ENCODE measurements at regions not wholly inside any gene's neighbourhood (a gene's known extent, or its start where the extent isn't known, plus 50 kb on each side); places are given as distances from the start of the nearest gene placed in this dataset.
"Not testable (repeated sequence)": the region's sequence is repeated elsewhere in the genome, so short reads cannot be mapped to it uniquely, and the experiment has no call there.

DNA sequence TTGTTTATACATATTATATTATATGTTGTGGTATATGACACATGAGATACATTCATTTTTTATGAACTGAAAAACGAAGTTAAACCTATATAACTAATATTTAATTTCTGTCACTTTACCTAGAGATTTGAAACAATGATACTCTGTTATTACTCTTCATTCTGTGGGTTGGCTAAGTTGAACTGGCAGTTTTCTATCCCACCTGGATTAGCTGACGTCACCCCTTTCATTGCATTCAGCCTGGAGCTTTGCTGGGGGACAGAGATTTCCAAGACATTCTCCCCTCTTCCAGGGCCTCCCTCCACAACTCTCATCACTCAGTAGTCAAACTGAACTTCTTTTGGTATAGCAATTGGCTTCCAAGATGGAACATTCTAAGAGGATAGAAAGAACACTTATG lies 309.2 kb upstream of the SATB1 start:
- DNase-seq (ENCODE audit: low read depth): no peak

DNA sequence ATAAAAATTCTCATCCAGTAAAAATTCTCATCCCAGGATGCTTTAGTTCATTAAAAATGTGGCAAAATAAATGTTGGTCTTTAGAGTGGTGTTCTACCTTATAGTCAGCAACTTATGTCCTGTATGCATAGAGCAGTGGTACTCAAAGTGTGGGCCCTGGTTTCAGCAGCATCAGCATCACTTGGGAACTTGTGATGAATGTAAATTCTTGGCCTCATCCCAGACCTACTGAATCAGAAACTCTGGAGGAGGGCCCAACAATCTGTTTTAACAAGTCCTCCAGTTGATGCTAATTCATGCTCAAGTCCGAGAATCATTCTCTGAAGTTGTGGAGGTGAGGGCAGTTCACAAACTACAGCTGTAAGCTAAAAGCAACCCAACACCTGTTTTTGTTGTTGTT lies 307.3 kb upstream of the SATB1 start:
- DNase-seq (ENCODE audit: low read depth): no peak

DNA sequence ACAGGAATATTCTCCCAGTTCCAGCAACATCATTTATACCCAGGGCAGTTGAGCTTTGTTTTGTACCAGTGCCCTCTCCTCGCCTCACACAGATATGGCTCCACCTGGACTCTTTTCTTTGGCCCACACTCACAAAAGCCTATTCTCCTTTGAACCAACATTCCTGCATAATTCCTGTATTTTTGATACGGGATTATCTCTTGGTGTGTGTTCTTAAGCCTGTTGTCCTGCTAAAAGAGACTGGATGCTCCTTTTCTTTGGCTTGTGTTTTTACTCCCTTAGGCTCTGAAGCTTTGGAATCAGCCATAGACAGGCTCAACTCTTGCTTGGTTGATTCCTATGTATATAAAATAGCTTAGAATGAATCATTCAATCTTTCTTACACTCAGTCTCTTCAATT lies 305.4 kb upstream of the SATB1 start:
- no peak for DNase-seq (ENCODE audit: low read depth)

- no peak for DNase-seq (ENCODE audit: low read depth)
Observed at GRCh38 chr3:18729671-18730070, 304.5 kb upstream of the SATB1 start.

GRCh38 chr3:18725668-18726407 lies 300.7 kb upstream of the SATB1 start:
- DNase-seq (ENCODE audit: low read depth): no peak

- DNase-seq (ENCODE audit: low read depth): no peak
Observed at GRCh38 chr3:18724456-18724855, 299.3 kb upstream of the SATB1 start.

DNA sequence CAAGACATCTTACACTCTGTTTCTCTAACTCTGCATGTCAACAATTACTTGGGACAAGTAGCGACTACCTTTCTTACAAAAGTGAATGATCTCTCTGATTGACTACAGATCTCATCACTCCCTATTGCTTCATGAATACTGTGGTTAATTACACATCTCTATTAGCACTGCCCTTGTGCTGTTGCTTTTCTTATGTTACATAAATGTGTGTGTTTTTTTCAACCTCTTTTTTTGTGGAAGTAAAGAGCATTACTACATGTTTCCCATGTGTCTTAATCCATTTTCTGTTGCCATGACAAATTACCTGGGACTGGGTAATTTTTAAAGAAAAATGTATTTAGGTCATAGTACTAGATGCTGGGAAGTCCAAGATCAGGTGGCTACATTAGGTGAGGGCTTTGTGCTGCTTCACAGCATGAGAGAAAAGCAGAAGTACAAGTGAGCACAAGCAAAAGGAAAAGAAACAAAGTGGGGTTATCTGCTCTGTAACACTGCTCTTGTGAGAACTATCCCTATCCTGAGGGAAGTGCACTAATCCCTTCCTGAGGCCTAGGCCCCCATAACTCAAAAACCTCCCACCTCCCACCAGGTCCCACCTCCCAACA lies 298.2 kb upstream of the SATB1 start:
- DNase-seq (ENCODE audit: low read depth): no peak

DNA sequence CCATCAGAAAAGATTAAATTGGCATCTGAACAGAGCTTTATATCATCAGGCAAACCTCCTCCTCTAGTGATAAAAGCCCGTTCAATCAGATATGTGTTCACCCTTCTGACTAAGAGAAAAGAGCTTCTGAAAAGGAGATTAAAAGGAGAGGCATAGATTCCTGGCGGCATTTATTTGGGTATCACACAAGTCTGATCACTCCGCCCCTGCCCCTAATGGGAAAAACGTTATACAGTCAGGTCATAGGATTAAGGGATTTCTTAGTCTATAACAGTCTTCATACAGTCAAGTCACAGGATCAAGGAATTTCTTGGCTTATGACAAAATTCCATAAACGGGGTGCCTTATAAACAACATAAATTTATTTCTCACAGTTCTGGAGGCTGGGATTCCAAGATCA lies 295.4 kb upstream of the SATB1 start:
- DNase-seq (ENCODE audit: low read depth): no peak

- no peak for DNase-seq (ENCODE audit: low read depth)
Observed at GRCh38 chr3:18717598-18717997, 292.5 kb upstream of the SATB1 start.

GRCh38 chr3:18716821-18717220 lies 291.7 kb upstream of the SATB1 start:
- DNase-seq (ENCODE audit: low read depth): no peak

DNA sequence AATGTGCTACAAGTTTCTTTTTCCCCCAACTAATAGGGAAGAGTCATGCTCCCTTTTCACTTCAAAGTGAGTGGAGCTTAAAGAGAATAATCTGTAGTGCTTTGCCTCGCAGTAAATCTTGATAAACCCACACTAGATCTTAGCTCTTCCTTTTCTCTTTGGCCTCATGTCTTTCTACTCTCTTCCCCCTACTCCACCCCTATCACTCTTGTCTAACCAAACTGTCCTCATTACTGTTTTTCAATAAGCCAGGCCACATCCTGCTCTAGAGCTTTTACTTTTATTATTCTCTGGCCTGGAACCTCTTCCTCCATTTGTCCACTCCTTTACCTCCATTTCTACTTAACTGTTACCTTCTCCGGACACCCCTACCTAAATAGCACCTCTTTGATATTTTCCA lies 291.0 kb upstream of the SATB1 start:
- no peak for DNase-seq (ENCODE audit: low read depth)

GRCh38 chr3:18715208-18715607 lies 290.1 kb upstream of the SATB1 start:
- DNase-seq (ENCODE audit: low read depth): no peak

DNA sequence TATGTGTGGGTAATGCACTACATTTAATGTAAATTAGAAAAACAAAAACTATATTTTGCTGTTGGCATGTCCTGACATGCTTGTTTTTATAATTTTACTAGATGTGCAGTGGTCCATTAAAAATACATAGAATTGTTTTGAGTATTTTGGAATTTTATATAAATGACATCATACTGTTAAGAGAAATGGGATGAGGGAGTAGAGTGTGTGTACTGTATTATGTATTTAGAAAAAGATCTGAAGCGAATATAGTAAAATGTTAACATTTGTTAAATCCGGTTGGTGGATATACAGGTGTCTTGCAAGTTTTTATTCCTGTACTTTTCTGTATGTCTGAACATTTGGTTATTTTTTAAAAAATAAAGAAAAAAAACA lies 288.4 kb upstream of the SATB1 start:
- no peak for DNase-seq (ENCODE audit: low read depth)

DNA sequence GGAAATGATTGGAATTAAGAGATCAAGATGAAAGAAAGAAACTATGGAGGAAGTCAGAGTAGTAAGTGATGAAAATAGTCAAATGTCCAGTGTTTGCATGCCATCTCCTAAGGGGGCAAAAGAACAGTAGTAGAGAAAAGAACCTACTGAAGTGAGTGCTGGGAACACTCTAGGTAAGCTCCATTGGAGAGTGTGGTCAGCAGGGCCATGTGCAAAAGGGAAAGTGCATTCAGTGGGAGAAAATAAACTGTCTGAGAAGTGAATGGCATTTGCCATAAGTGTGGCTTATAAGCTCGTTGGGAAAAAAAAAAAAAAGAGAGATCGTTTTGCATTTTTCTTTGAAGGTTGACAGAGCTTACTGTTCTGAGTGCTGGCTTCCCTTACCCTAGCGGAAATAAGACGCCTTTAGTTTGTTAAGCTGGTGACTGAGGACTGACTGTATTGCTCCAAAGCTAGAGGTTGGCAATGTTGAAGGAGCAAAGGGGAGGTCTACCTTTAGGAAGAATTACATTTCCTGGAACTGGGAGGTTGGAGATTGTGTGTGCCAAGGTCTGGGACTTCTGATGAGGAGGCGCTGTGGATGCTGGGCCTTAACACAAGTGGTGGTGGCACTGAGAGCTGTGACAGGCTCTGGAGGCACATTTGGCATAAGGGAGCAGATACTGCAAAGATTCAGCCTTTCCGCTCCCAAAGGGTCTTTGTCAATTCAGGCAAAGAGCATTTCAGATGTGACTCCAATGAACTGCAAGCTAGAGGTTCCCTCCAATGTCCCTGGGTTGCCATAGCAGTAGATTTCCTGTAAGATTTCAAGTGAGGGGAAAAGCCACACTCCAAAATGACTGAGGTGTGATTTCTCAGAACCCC lies 287.8 kb upstream of the SATB1 start:
- no peak for DNase-seq (ENCODE audit: low read depth)

GRCh38 chr3:18704326-18704725 lies 279.2 kb upstream of the SATB1 start:
- no peak for DNase-seq (ENCODE audit: low read depth)

DNA sequence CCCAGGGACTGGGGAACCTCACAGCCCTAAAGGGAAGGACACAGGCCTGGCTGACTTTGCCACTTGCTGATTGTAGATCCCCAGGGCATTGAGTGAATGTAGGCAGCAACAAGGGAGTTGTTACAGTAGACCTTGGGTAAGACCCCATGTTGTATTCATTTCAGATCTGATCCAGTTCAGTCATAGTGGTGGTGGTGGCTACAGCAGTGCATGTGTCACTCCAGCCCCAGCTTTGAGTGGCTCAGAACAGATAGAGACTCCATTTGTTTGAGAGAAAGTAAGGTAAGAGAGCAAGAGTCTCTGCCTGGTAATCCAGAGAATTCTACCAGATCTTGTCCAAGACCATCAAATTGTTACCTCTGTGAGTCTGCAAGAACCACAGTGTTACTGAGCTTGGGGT lies 278.7 kb upstream of the SATB1 start:
- DNase-seq (ENCODE audit: low read depth): no peak

DNA sequence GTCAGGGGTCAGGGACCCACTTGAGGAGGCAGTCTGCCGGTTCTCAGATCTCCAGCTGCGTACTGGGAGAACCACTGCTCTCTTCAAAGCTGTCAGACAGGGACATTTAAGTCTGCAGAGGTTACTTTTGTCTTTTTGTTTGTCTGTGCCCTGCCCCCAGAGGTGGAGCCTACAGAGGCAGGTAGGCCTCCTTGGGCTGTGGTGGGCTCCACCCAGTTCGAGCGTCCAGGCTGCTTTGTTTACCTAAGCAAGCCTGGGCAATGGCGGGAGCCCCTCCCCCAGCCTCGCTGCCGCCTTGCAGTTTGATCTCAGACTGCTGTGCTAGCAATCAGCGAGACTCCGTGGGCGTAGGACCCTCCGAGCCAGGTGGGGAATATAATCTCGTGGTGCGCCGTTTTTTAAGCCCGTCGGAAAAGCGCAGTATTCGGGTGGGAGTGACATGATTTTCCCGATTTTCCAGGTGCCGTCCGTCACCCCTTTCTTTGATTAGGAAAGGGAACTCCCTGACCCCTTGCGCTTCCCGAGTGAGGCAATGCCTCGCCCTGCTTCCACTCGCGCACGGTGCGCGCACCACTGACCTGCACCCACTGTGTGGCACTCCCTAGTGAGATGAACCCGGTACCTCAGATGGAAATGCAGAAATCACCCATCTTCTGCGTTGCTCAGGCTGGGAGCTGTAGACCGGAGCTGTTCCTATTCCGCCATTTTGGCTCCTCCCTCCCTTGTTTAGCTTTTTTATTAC lies 268.6 kb upstream of the SATB1 start:
- not testable (repeated sequence) for DNase-seq (ENCODE audit: low read depth)

- DNase-seq (ENCODE audit: low read depth): no peak
Observed at GRCh38 chr3:18687286-18687685, 262.1 kb upstream of the SATB1 start.

DNA sequence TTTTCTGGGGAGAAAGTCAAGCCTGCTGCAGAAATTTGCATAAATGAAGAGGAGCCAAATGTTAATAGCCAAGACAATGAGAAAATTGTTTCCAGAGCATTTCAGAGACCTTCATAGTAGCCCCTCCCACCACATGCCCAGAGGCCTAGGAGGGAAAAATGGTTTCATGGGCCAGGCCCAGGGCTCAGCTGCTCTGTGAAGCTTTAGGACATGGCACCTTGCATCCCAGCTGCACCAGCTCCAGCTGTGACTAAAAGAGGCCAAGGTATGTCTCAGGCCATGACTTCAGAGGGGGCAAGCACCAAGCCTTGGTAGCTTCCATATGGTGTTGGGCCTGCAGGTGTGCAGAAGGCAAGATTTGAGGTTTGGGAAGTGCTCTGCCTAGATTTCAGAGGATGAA lies 258.8 kb upstream of the SATB1 start:
- DNase-seq (ENCODE audit: low read depth): no peak

- no peak for DNase-seq (ENCODE audit: low read depth)
Observed at GRCh38 chr3:18681818-18682345, 256.7 kb upstream of the SATB1 start.

DNA sequence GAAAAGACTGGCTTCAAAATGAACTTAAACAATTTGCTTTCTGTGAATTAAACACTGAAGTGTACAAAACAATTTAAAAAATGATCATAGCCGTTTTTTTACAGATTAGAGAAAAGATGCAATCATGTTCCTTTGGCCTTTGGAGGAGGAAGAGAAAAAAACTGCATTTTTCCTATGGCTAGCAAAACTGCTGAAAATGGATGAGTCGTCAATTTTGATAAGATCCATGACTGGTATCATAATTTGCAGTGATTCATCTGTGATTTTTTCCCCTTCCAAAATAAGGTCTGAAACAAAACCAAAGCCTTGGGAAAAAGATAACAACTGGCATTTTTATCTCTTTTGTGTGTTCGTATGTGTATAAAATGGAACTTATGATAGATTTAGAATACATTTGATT lies 255.6 kb upstream of the SATB1 start:
- no peak for DNase-seq (ENCODE audit: low read depth)

GRCh38 chr3:18679238-18679637 lies 254.1 kb upstream of the SATB1 start:
- DNase-seq (ENCODE audit: low read depth): no peak

All from T follicular helper cell (primary cell).